GM23338 (cell line): ENCODE measurements at regions not wholly inside any gene's neighbourhood (a gene's known extent, or its start where the extent isn't known, plus 50 kb on each side); places are given as distances from the start of the nearest gene placed in this dataset.

Experiments
- CREB1 ChIP-seq: fragments of 250-450 bp; sonication (Bioruptor Pico); IDR thresholded peaks from 2 replicates; pipeline ENCODE4 v1.5.0; 2020; ENCODE audit warnings: low read depth, mild to moderate bottlenecking, moderate library complexity
- EZH2 ChIP-seq: fragments of 200-600 bp; sonication (generic); IDR thresholded peaks from one replicate; pipeline ENCODE4 v1.8.0; 2017; ENCODE audit warnings: antibody characterized with exemption, mild to moderate bottlenecking, low read depth; ENCODE audit not compliant: unreplicated experiment
- TF ChIP-seq, protein P1 (sequence below), 2 experiments: fragments of 200-600 bp in 1 of 2; sonication (generic) in 1 of 2; conservative IDR thresholded peaks; 2 replicates each; pipeline versions ENCODE4 v1.5.1 to v1.6.1; 2016 to 2017; ENCODE audit warnings: antibody characterized with exemption in 2 of 2, low read depth in 2 of 2, mild to moderate bottlenecking in 2 of 2, moderate library complexity in 1 of 2

DNA sequence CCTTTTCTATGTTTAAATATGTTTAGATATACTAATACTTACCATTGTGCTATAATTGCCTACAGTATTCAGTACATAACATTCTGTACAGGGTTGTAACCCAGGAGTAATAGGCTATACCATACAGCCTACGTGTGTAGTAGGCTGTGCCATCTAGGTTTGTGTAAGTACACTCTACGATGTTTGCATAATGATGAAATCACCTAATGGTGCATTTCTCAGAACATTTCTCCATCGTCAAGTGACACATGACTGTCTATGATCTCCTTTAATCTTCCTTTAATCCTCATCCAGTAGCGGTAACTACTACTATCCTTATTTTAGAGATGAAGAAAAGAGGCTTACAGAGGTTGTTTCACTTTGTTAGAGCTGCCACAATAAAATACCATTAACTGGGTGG, 369.2 kb downstream of the PLK2 start:
- TF ChIP-seq CREB1 (no peak), EZH2 (no peak)
- TF ChIP-seq, protein P1, sequence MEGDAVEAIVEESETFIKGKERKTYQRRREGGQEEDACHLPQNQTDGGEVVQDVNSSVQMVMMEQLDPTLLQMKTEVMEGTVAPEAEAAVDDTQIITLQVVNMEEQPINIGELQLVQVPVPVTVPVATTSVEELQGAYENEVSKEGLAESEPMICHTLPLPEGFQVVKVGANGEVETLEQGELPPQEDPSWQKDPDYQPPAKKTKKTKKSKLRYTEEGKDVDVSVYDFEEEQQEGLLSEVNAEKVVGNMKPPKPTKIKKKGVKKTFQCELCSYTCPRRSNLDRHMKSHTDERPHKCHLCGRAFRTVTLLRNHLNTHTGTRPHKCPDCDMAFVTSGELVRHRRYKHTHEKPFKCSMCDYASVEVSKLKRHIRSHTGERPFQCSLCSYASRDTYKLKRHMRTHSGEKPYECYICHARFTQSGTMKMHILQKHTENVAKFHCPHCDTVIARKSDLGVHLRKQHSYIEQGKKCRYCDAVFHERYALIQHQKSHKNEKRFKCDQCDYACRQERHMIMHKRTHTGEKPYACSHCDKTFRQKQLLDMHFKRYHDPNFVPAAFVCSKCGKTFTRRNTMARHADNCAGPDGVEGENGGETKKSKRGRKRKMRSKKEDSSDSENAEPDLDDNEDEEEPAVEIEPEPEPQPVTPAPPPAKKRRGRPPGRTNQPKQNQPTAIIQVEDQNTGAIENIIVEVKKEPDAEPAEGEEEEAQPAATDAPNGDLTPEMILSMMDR (conservative IDR thresholded peaks at IDR 0.05; ENCODE audit: low read depth in 2 of 2), result no peak
